GM12875 (cell line): ENCODE measurements at regions not wholly inside any gene's neighbourhood (a gene's known extent, or its start where the extent isn't known, plus 50 kb on each side); places are given as distances from the start of the nearest gene placed in this dataset.

Experiments used
- H3K4me3 ChIP-seq: one replicate; pipeline ENCODE4 v1.5.1; 2011; ENCODE audit warnings: low read depth, low read length, control low read depth
- CTCF ChIP-seq: IDR thresholded peaks from 2 replicates; pipeline ENCODE4 v1.5.1; 2011; ENCODE audit warnings: low read depth, mild to moderate bottlenecking, control low read depth, inconsistent platforms, low read length, moderate library complexity, borderline replicate concordance; ENCODE audit not compliant: insufficient read depth

GRCh38 chr12:24062642-24063245, 113.3 kb upstream of the SOX5 start:
- no peak for TF ChIP-seq CTCF

DNA sequence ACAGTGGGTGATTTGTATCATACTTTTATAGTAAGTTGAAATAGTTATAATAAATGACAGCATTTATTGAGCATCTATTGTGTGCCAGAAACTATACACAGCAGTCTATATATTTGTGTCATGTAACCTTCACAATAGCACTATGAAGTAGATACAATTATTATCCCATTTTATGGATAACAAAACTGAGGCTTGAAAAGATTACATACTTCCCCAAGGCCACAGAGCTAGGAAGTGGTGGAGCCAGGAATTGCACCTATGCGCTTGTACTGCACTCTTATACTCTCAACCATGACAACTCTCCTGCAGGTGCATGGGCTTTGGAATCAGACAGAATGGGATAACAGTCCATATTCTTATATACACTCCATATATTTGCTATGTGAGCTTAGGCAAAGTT, 110.6 kb upstream of the SOX5 start:
- no peak overlapping the region for H3K4me3 ChIP-seq
- no peak for TF ChIP-seq CTCF

More at GRCh38 chr12:24062642-24063245, 113.3 kb upstream of the SOX5 start:
- no peak overlapping the region for H3K4me3 ChIP-seq

GRCh38 chr12:24057920-24058476, 108.5 kb upstream of the SOX5 start:
- no peak for TF ChIP-seq CTCF

GRCh38 chr12:24055747-24056146, 106.3 kb upstream of the SOX5 start:
- TF ChIP-seq CTCF = no peak
- no peak overlapping the region for H3K4me3 ChIP-seq

More at GRCh38 chr12:24057920-24058476, 108.5 kb upstream of the SOX5 start:
- no peak overlapping the region for H3K4me3 ChIP-seq

- no peak for TF ChIP-seq CTCF
- no peak overlapping the region for H3K4me3 ChIP-seq
These were observed 104.9 kb upstream of the SOX5 start for GRCh38 chr12:24054416-24054815.

GRCh38 chr12:24049728-24050127, 100.3 kb upstream of the SOX5 start:
- no peak overlapping the region for H3K4me3 ChIP-seq
- no peak for TF ChIP-seq CTCF

DNA sequence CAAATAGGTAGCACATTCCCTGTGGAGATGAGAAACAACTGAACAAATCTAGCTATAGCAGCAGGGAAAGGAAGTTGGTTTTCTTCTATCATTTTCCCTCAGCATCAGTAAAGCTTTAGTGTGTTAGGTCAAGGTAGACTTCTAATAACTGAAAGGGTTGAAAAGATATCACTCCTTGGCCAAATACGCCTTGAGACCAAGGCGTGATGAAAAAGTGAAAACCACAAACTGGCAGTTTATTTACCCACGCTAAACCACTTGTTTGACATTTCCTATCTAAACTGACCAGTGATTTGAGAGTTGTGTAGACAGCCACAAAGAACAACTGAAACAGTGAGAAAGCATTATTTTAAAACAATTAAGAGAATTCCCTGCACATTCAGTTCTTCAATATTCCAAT, 99.6 kb upstream of the SOX5 start:
- no peak for TF ChIP-seq CTCF
- no peak overlapping the region for H3K4me3 ChIP-seq
